HG03575 (cell line): ENCODE measurements at regions not wholly inside any gene's neighbourhood (a gene's known extent, or its start where the extent isn't known, plus 50 kb on each side); places are given as distances from the start of the nearest gene placed in this dataset.

Experiments used
- ATAC-seq: cut with Tn5 transposase; IDR thresholded peaks from one replicate; pipeline ENCODE4 v1.9.1; 2021; ENCODE audit not compliant: unreplicated experiment, insufficient number of reproducible peaks, low FRiP score; ENCODE audit errors: extremely low read depth

GRCh38 chr6:84445068-84445467 lies 217.6 kb upstream of the CEP162 start:
- ATAC-seq, result no peak

- no peak for ATAC-seq
These were observed 214.8 kb upstream of the CEP162 start for GRCh38 chr6:84442208-84442607.

GRCh38 chr6:84441456-84441855 lies 214.0 kb upstream of the CEP162 start:
- no peak for ATAC-seq

- ATAC-seq, result no peak
These were observed 207.1 kb upstream of the CEP162 start for GRCh38 chr6:84434550-84434949.

- ATAC-seq, result no peak
These were observed 205.2 kb upstream of the CEP162 start for GRCh38 chr6:84432619-84433018.

GRCh38 chr6:84428300-84428907 lies 201.0 kb upstream of the CEP162 start:
- no peak for ATAC-seq

GRCh38 chr6:84425971-84426705 lies 198.7 kb upstream of the CEP162 start:
- ATAC-seq, result no peak

- no peak for ATAC-seq
These were observed 197.5 kb upstream of the CEP162 start for GRCh38 chr6:84424956-84425355.

GRCh38 chr6:84422380-84422968 lies 195.0 kb upstream of the CEP162 start:
- no peak for ATAC-seq

- ATAC-seq, result no peak
These were observed 193.6 kb upstream of the CEP162 start for GRCh38 chr6:84421031-84421430.

- ATAC-seq, result no peak
These were observed 189.8 kb upstream of the CEP162 start for GRCh38 chr6:84417260-84417659.

- no peak for ATAC-seq
These were observed 188.7 kb upstream of the CEP162 start for GRCh38 chr6:84416043-84416657.

GRCh38 chr6:84415517-84415916 lies 188.1 kb upstream of the CEP162 start:
- ATAC-seq, result no peak

- ATAC-seq, result no peak
These were observed 187.6 kb upstream of the CEP162 start for GRCh38 chr6:84415068-84415467.

- no peak for ATAC-seq
These were observed 187.1 kb upstream of the CEP162 start for GRCh38 chr6:84414531-84414930.

- no peak for ATAC-seq
These were observed 183.7 kb upstream of the CEP162 start for GRCh38 chr6:84411060-84411629.

GRCh38 chr6:84409911-84410310 lies 182.5 kb upstream of the CEP162 start:
- no peak for ATAC-seq

GRCh38 chr6:84408028-84408427 lies 180.6 kb upstream of the CEP162 start:
- ATAC-seq, result no peak

GRCh38 chr6:84403545-84403944 lies 176.1 kb upstream of the CEP162 start:
- no peak for ATAC-seq

- no peak for ATAC-seq
These were observed 171.6 kb upstream of the CEP162 start for GRCh38 chr6:84399003-84399402.
